ENCODE measurements at regions not wholly inside any gene's neighbourhood (a gene's known extent, or its start where the extent isn't known, plus 50 kb on each side); places are given as distances from the start of the nearest gene placed in this dataset.

DNA sequence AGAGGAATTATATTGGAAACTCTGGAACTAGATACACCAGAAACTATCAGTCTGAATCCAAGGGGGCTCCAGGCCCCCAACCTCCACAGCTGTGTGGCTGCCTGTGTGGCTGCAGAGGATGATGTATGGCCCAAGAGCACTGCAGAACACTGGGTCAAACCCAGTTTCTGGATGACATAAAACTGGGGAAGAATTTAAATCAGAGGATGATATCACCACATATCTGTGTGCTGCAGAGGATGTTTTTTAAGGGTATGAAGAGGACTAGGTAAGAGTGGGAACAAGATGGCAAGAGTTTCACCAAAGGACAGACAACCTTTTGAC, 226.4 kb downstream of the SUCLA2 start:
- TF ChIP-seq EP300 (IDR thresholded peaks at IDR 0.05), result no peak
- Histone ChIP-seq H3K27me3 (no peaks in the 10 kb centered on the region), H3K36me3 (no peaks in the 10 kb centered on the region), H3K9me3 (peaks cover 0 to 7% (median under 1%) of the 10 kb centered on the region in 4 donors), H3K27ac (no peak overlapping the region), H3K4me3 (no peak overlapping the region), H3K4me1 (no peaks in the 10 kb centered on the region)
- DNase-seq, result no peak
- intact Hi-C loops (cut with DNase I), result loop anchor here (2.0 kb wide), 1 partner anchor 944 kb away; no protein-coding TSS in a partner anchor

DNA sequence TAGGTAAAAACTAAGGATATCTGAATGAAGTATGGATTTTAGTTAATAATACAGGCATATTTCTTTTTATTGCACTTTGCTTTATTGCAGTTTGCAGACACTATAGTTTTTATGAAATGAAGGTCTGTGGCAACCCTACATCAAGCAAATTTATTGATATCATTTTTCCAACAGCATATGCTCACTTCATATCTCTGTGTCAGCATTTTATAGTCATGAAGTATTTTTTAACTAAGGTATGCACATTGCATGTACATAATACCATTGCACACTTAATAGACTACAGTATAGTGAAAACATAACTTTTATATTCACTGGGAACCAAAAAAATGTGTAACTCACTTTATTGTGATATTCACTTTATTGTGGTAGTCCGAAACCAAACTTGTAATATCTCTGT, 236.3 kb downstream of the SUCLA2 start:
- no peaks in the 10 kb centered on the region for H3K27me3 ChIP-seq
- peaks cover 0 to 4% (median 2%) of the 10 kb centered on the region in 4 donors for H3K9me3 ChIP-seq
- H3K4me1 ChIP-seq, result no peaks in the 10 kb centered on the region
- no peak for DNase-seq
- WGBS, 2 donors, result 69 to 75% methylated on average over 1 of the region's 1 CpG
- intact Hi-C loops (cut with DNase I), result no loop called here
- H3K4me3 ChIP-seq, result no peak overlapping the region
- no peaks in the 10 kb centered on the region for H3K36me3 ChIP-seq
- no peak overlapping the region for H3K27ac ChIP-seq
- TF ChIP-seq POLR2AphosphoS5 (IDR thresholded peaks at IDR 0.05) (no peak), EP300 (IDR thresholded peaks at IDR 0.05) (no peak), POLR2A (IDR thresholded peaks at IDR 0.05) (no peak)
- TF ChIP-seq, protein P1, sequence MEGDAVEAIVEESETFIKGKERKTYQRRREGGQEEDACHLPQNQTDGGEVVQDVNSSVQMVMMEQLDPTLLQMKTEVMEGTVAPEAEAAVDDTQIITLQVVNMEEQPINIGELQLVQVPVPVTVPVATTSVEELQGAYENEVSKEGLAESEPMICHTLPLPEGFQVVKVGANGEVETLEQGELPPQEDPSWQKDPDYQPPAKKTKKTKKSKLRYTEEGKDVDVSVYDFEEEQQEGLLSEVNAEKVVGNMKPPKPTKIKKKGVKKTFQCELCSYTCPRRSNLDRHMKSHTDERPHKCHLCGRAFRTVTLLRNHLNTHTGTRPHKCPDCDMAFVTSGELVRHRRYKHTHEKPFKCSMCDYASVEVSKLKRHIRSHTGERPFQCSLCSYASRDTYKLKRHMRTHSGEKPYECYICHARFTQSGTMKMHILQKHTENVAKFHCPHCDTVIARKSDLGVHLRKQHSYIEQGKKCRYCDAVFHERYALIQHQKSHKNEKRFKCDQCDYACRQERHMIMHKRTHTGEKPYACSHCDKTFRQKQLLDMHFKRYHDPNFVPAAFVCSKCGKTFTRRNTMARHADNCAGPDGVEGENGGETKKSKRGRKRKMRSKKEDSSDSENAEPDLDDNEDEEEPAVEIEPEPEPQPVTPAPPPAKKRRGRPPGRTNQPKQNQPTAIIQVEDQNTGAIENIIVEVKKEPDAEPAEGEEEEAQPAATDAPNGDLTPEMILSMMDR (IDR thresholded peaks at IDR 0.05), result no peak

DNA sequence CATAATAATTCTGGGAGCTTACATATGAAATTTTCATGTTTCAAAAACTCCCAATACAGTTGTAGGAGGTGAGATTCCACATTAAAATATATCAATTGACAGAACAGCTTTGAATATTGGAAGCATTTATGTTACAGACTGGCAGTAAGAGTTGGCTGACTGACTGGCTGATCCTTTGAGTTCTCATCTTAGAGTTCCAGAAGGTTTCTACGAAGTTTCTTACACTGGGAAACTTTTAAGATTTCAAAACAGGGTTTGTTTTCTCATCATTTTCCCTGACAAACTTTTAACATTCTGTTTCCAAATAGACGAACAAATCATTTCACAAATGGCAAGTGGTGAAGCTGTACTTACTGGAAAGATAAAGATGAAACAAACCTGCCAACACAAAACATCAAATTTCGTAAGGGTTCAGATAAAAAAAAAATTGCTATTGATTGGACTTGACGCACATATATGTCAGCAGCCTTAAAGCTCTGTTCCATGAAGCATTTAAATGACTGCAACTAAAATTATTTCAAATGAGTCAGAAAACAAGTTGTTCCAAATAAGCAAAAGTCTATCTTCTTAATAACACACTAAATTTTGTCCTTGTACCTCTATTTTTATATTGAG, 243.5 kb downstream of the SUCLA2 start:
- WGBS, 2 donors, result 71 to 86% methylated on average over 4 of the region's 4 CpGs
- TF ChIP-seq EP300 (IDR thresholded peaks at IDR 0.05) (no peak), POLR2A (IDR thresholded peaks at IDR 0.05) (no peak), POLR2AphosphoS5 (IDR thresholded peaks at IDR 0.05) (no peak)
- TF ChIP-seq, protein P1 (IDR thresholded peaks at IDR 0.05), result no peak
- Histone ChIP-seq H3K4me1 (no peaks in the 10 kb centered on the region), H3K36me3 (no peaks in the 10 kb centered on the region), H3K27me3 (no peaks in the 10 kb centered on the region), H3K27ac (no peak overlapping the region), H3K4me3 (no peak overlapping the region), H3K9me3 (peaks cover 0 to 4% (median 0%) of the 10 kb centered on the region in 4 donors)
- intact Hi-C loops (cut with DNase I), result no loop called here
- DNase-seq, result no peak

DNA sequence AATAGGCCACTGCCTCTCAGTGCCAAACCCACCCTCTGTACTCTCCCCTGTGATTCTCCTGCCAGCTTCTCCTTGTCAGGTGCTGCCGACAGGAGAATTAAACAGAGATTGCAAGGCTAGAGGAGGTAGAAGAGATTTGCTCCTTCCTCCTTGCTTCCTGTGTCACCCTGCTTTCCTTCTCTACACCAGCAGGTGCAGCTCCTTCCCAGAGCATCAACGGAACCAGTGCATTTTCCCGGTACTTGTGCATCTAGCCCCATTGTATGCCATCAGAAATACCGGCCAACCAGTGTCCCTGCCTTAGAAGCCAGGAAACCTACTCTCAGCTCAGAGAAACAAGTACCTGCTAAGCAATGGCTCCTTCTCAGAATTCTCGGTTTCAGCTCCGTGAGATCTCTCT, 253.2 kb downstream of the SUCLA2 start:
- Histone ChIP-seq H3K4me3 (no peak overlapping the region), H3K4me1 (no peaks in the 10 kb centered on the region), H3K36me3 (no peaks in the 10 kb centered on the region), H3K27me3 (no peaks in the 10 kb centered on the region), H3K9me3 (no peaks in the 10 kb centered on the region), H3K27ac (no peak overlapping the region)
- intact Hi-C loops (cut with DNase I), result no loop called here
- 66 to 69% methylated on average over 6 of the region's 6 CpGs for WGBS, 2 donors
- TF ChIP-seq EP300 (IDR thresholded peaks at IDR 0.05), result no peak
- TF ChIP-seq POLR2AphosphoS5 (IDR thresholded peaks at IDR 0.05), result no peak
- no peak for TF ChIP-seq POLR2A (IDR thresholded peaks at IDR 0.05)
- TF ChIP-seq, protein P1 (IDR thresholded peaks at IDR 0.05), result no peak
- no peak for DNase-seq

- no peak overlapping the region for H3K27ac ChIP-seq
- DNase-seq, result no peak
- no peaks in the 10 kb centered on the region for H3K9me3 ChIP-seq
- 77 to 83% methylated on average over 5 of the region's 5 CpGs for WGBS, 2 donors
- H3K36me3 ChIP-seq, result no peaks in the 10 kb centered on the region
- intact Hi-C loops (cut with DNase I), result no loop called here
- no peaks in the 10 kb centered on the region for H3K4me1 ChIP-seq
- no peaks in the 10 kb centered on the region for H3K27me3 ChIP-seq
- TF ChIP-seq POLR2AphosphoS5 (IDR thresholded peaks at IDR 0.05) (no peak), EP300 (IDR thresholded peaks at IDR 0.05) (no peak), POLR2A (IDR thresholded peaks at IDR 0.05) (no peak)
- TF ChIP-seq, protein P1 (IDR thresholded peaks at IDR 0.05), result no peak
- H3K4me3 ChIP-seq, result no peak overlapping the region
Observed at GRCh38 chr13:47726394-47726793, 274.7 kb downstream of the SUCLA2 start.

All from sigmoid colon (tissue), 6 donors.